Right atrium auricular region (tissue), 2 donors: ENCODE measurements at regions not wholly inside any gene's neighbourhood (a gene's known extent, or its start where the extent isn't known, plus 50 kb on each side); places are given as distances from the start of the nearest gene placed in this dataset.
"Not testable (repeated sequence)": the region's sequence is repeated elsewhere in the genome, so short reads cannot be mapped to it uniquely, and the experiment has no call there.

Source experiments
- DNase-seq: peaks from one replicate; pipeline ENCODE4 v3.0.0-alpha.2; 2019; ENCODE audit warnings: low spot score
- H3K27ac ChIP-seq, 2 donors: fragments of 200-600 bp; sonication (generic); 1 replicate in 1 of 2; 2 replicates in 1 of 2; pipeline ENCODE4 v1.5.1; 2016 to 2019
- H3K27me3 ChIP-seq, 2 donors: fragments of 200-600 bp; sonication (generic); one replicate each; pipeline versions ENCODE4 v1.5.1 to v1.6.0; 2017 to 2019
- H3K36me3 ChIP-seq: fragments of 200-600 bp; sonication (generic); one replicate; pipeline ENCODE4 v1.5.1; 2016
- H3K4me1 ChIP-seq, 2 donors: fragments of 200-600 bp; sonication (generic); one replicate each; pipeline versions ENCODE4 v1.5.1 to v1.6.0; 2017 to 2019
- H3K4me3 ChIP-seq, 2 donors: fragments of 200-600 bp; sonication (generic); 1 replicate in 1 of 2; 2 replicates in 1 of 2; pipeline ENCODE4 v1.5.1; 2017 to 2019; ENCODE audit warnings: mild to moderate bottlenecking in 1 of 2, moderate library complexity in 1 of 2
- H3K9me3 ChIP-seq, 2 donors: fragments of 200-600 bp; sonication (generic); one replicate each; pipeline ENCODE4 v1.5.1; 2019
- CTCF ChIP-seq, 2 donors: fragments of 200-600 bp; sonication (generic); IDR thresholded peaks; one replicate each; pipeline ENCODE4 v1.5.1; 2019; ENCODE audit warnings: antibody characterized with exemption in 2 of 2

GRCh38 chr4:54840992-54841768 lies 183.4 kb downstream of the KIT start:
- no peak for DNase-seq
- Histone ChIP-seq H3K4me3 (no peak overlapping the region), H3K27me3 (no peaks in the 10 kb centered on the region), H3K9me3 (no peaks in the 10 kb centered on the region), H3K36me3 (no peaks in the 10 kb centered on the region), H3K27ac (no peak overlapping the region), H3K4me1 (no peaks in the 10 kb centered on the region)
- peak in 1 of 2 donors; percentile 58 for TF ChIP-seq CTCF (IDR thresholded peaks at IDR 0.05)

- H3K27me3 ChIP-seq = no peaks in the 10 kb centered on the region
- TF ChIP-seq CTCF (IDR thresholded peaks at IDR 0.05) = no peak
- H3K36me3 ChIP-seq = no peaks in the 10 kb centered on the region
- no peaks in the 10 kb centered on the region for H3K9me3 ChIP-seq
- no peak overlapping the region for H3K27ac ChIP-seq
- no peaks in the 10 kb centered on the region for H3K4me1 ChIP-seq
- DNase-seq = no peak
- no peak overlapping the region for H3K4me3 ChIP-seq
These were observed 182.7 kb downstream of the KIT start for GRCh38 chr4:54840430-54840829.

GRCh38 chr4:54838301-54838700 lies 180.5 kb downstream of the KIT start:
- no peak for DNase-seq
- no peak overlapping the region for H3K27ac ChIP-seq
- H3K4me1 ChIP-seq = no peaks in the 10 kb centered on the region
- H3K4me3 ChIP-seq = no peak overlapping the region
- H3K36me3 ChIP-seq = no peaks in the 10 kb centered on the region
- no peak for TF ChIP-seq CTCF (IDR thresholded peaks at IDR 0.05)
- no peaks in the 10 kb centered on the region for H3K9me3 ChIP-seq
- no peaks in the 10 kb centered on the region for H3K27me3 ChIP-seq

GRCh38 chr4:54837576-54838140 lies 179.9 kb downstream of the KIT start:
- Histone ChIP-seq H3K9me3 (no peaks in the 10 kb centered on the region), H3K4me3 (no peak overlapping the region), H3K27me3 (no peaks in the 10 kb centered on the region), H3K4me1 (no peaks in the 10 kb centered on the region), H3K36me3 (no peaks in the 10 kb centered on the region), H3K27ac (no peak overlapping the region)
- TF ChIP-seq CTCF (IDR thresholded peaks at IDR 0.05) = no peak
- DNase-seq = no peak

GRCh38 chr4:54828361-54828760 lies 170.6 kb downstream of the KIT start:
- H3K27ac ChIP-seq, H3K4me3 ChIP-seq, H3K9me3 ChIP-seq, H3K4me1 ChIP-seq, H3K36me3 ChIP-seq, H3K27me3 ChIP-seq, DNase-seq: not testable (repeated sequence)

- H3K36me3 ChIP-seq = no peaks in the 10 kb centered on the region
- DNase-seq = no peak
- TF ChIP-seq CTCF (IDR thresholded peaks at IDR 0.05) = no peak
- H3K27me3 ChIP-seq = no peaks in the 10 kb centered on the region
- no peak overlapping the region for H3K27ac ChIP-seq
- H3K4me1 ChIP-seq = no peaks in the 10 kb centered on the region
- H3K4me3 ChIP-seq = no peak overlapping the region
- H3K9me3 ChIP-seq = no peaks in the 10 kb centered on the region
These were observed 165.9 kb downstream of the KIT start for GRCh38 chr4:54823616-54824015.
